Astrocyte (in vitro differentiated cells and primary cell): ENCODE measurements at regions not wholly inside any gene's neighbourhood (a gene's known extent, or its start where the extent isn't known, plus 50 kb on each side); places are given as distances from the start of the nearest gene placed in this dataset.
"Not testable (repeated sequence)": the region's sequence is repeated elsewhere in the genome, so short reads cannot be mapped to it uniquely, and the experiment has no call there.

Source experiments
- DNase-seq: peaks from one replicate; pipeline ENCODE4 v3.0.0-alpha.2; 2010; ENCODE audit warnings: low read depth
- FAIRE-seq: peaks from 2 replicates; lab custom pipeline; 2011; peaks lifted over from hg19 to GRCh38; lab: Jason Lieb, UNC
- H2AFZ ChIP-seq: 2 replicates; pipeline ENCODE4 v1.6.0; 2012; ENCODE audit warnings: low read depth, low read length, inconsistent platforms
- H3K27ac ChIP-seq: 2 replicates; pipeline ENCODE4 v1.5.1; 2011; ENCODE audit warnings: low read depth, low read length, inconsistent platforms
- H3K27me3 ChIP-seq: 2 replicates; pipeline ENCODE4 v1.6.0; 2011; ENCODE audit warnings: low read length, inconsistent platforms; ENCODE audit not compliant: insufficient read depth
- H3K36me3 ChIP-seq: 2 replicates; pipeline ENCODE4 v1.5.1; 2011; ENCODE audit warnings: low read length, inconsistent platforms; ENCODE audit not compliant: insufficient read depth
- H3K4me1 ChIP-seq: 2 replicates; pipeline ENCODE4 v1.5.1; 2011; ENCODE audit warnings: low read length, inconsistent platforms; ENCODE audit not compliant: insufficient read depth
- H3K4me2 ChIP-seq: 2 replicates; pipeline ENCODE4 v1.6.0; 2012; ENCODE audit warnings: low read length, inconsistent platforms
- H3K4me3 ChIP-seq: 2 replicates; pipeline ENCODE4 v1.5.1; 2011; ENCODE audit warnings: low read depth, mild to moderate bottlenecking, low read length, inconsistent platforms; ENCODE audit not compliant: insufficient read depth
- H3K79me2 ChIP-seq: 2 replicates; pipeline ENCODE4 v1.6.0; 2012; ENCODE audit warnings: mild to moderate bottlenecking, low read length, inconsistent platforms; ENCODE audit not compliant: insufficient read depth
- H3K9ac ChIP-seq: 2 replicates; pipeline ENCODE4 v1.6.0; 2012; ENCODE audit warnings: mild to moderate bottlenecking, low read length, inconsistent platforms
- H3K9me3 ChIP-seq: 2 replicates; pipeline ENCODE4 v1.5.1; 2012; ENCODE audit warnings: low read depth, mild to moderate bottlenecking, low read length, inconsistent platforms; ENCODE audit not compliant: insufficient read depth
- H4K20me1 ChIP-seq: 2 replicates; pipeline ENCODE4 v1.6.0; 2012; ENCODE audit warnings: low read length, inconsistent platforms; ENCODE audit not compliant: insufficient read depth
- H3K27ac Mint-ChIP-seq: one replicate; pipeline ENCODE4 v1.8.0; 2021; ENCODE audit warnings: mild to moderate bottlenecking, mixed read lengths; ENCODE audit not compliant: unreplicated experiment
- H3K27me3 Mint-ChIP-seq: one replicate; pipeline ENCODE4 v1.8.0; 2021; ENCODE audit warnings: low read depth, mixed read lengths; ENCODE audit not compliant: unreplicated experiment
- H3K36me3 Mint-ChIP-seq: one replicate; pipeline ENCODE4 v1.8.0; 2021; ENCODE audit warnings: low read depth, mixed read lengths; ENCODE audit not compliant: unreplicated experiment
- H3K4me1 Mint-ChIP-seq: one replicate; pipeline ENCODE4 v1.8.0; 2021; ENCODE audit warnings: low read depth, mixed read lengths; ENCODE audit not compliant: unreplicated experiment
- H3K4me3 Mint-ChIP-seq: one replicate; pipeline ENCODE4 v1.8.0; 2021; ENCODE audit warnings: mild to moderate bottlenecking, moderate library complexity, mixed read lengths; ENCODE audit not compliant: unreplicated experiment
- H3K9me3 Mint-ChIP-seq: one replicate; pipeline ENCODE4 v1.8.0; 2021; ENCODE audit warnings: mild to moderate bottlenecking, mixed read lengths; ENCODE audit not compliant: unreplicated experiment
- CTCF ChIP-seq: IDR thresholded peaks from 2 replicates; pipeline ENCODE4 v1.5.1; 2011; ENCODE audit warnings: low read depth, mild to moderate bottlenecking, inconsistent platforms, low read length, moderate library complexity; ENCODE audit not compliant: insufficient read depth
- EZH2 ChIP-seq: IDR thresholded peaks from 2 replicates; pipeline ENCODE4 v1.6.1; 2012; ENCODE audit warnings: mild to moderate bottlenecking, low read length, inconsistent platforms; ENCODE audit not compliant: insufficient read depth

DNA sequence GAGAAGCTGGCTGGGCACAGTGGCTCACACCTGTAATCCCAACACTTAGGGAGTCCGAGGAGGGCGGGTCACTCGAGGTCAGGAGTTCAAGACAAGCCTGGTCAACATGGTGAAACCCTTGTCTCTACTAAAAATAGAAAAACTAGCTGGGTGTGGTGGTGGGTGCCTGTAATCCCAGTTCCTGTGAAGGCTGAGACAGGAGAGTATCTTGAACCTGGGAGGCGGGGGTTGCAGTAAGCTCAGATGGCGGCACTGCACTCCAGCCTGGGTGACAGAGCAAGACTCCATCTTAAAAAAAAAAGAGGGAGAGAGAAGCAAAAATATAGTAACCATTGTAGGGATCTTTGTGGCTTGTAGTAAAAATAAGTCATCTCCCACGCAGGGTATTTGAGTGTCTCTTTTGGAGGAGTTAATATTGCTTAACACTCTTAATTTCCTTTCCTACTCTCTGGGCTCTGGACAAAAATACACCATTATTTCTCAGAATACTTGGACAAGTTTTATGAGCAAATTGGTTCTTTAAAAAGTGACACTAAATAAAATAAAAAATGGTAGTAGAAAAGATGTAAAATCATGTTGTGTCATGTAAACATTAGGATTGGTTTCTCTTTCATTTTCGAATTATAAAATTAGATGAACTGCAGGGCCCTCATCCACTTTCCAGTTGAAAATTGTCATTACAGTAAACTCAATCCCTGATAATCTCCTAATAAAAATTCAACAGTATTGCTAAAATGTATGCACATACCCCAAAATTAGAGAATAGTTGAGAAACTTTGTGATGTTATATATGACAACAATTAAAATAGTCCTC is 61.1 kb upstream of the C12orf71 start:
- no peaks in the 10 kb centered on the region for H3K79me2 ChIP-seq
- no peaks in the 10 kb centered on the region for H3K4me1 ChIP-seq
- H3K9ac ChIP-seq: no peak overlapping the region
- no peak overlapping the region for H2AFZ ChIP-seq
- Mint-ChIP-seq H3K36me3 (no peaks in the 10 kb centered on the region), H3K9me3 (no peaks in the 10 kb centered on the region), H3K27ac (peak overlapping the region; percentile 79), H3K4me3 (no peak overlapping the region), H3K27me3 (no peaks in the 10 kb centered on the region), H3K4me1 (peaks cover 7% of the 10 kb centered on the region)
- no peak for TF ChIP-seq CTCF
- TF ChIP-seq EZH2: no peak
- no peaks in the 10 kb centered on the region for H3K27me3 ChIP-seq
- no peaks in the 10 kb centered on the region for H4K20me1 ChIP-seq
- FAIRE-seq (no peak), DNase-seq (no peak)
- peak overlapping the region; percentile 3 for H3K4me2 ChIP-seq
- no peak overlapping the region for H3K4me3 ChIP-seq
- no peaks in the 10 kb centered on the region for H3K36me3 ChIP-seq
- no peaks in the 10 kb centered on the region for H3K9me3 ChIP-seq
- no peak overlapping the region for H3K27ac ChIP-seq

DNA sequence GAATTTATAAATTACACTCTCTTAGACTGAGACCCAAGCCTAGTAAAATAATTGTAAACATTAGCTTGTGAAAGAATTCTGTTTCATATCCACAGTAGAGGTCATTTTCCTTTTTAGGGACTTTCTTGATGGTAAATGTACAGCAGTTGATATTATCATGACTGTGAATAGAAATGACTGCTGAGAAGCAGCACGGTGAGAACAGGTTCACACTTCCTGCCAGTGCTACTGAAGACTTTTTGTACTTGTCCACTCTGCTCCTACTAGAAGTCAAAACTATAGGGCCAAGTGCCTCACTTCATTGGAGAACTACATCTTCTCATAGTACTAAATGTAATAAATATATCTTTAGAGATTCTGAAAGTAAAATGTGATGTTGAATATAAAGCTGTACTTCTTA is 63.3 kb upstream of the C12orf71 start:
- not testable (repeated sequence) for H3K36me3 ChIP-seq, H3K9me3 ChIP-seq, H3K4me1 Mint-ChIP-seq, H3K36me3 Mint-ChIP-seq, FAIRE-seq, H2AFZ ChIP-seq, H3K4me2 ChIP-seq, H3K9ac ChIP-seq, H3K4me1 ChIP-seq, H3K27ac Mint-ChIP-seq, H3K27me3 ChIP-seq, H4K20me1 ChIP-seq, DNase-seq, H3K4me3 Mint-ChIP-seq, H3K9me3 Mint-ChIP-seq, H3K4me3 ChIP-seq, H3K27ac ChIP-seq, H3K27me3 Mint-ChIP-seq, H3K79me2 ChIP-seq

- Histone ChIP-seq H3K27me3 (no peaks in the 10 kb centered on the region), H3K4me3 (no peak overlapping the region), H2AFZ (no peak overlapping the region), H3K4me2 (no peak overlapping the region), H4K20me1 (no peaks in the 10 kb centered on the region), H3K36me3 (no peaks in the 10 kb centered on the region), H3K9me3 (no peaks in the 10 kb centered on the region), H3K4me1 (no peaks in the 10 kb centered on the region), H3K79me2 (no peaks in the 10 kb centered on the region), H3K9ac (no peak overlapping the region), H3K27ac (no peak overlapping the region)
- Mint-ChIP-seq H3K4me3 (no peak overlapping the region), H3K27me3 (no peaks in the 10 kb centered on the region), H3K27ac (no peak overlapping the region), H3K9me3 (no peaks in the 10 kb centered on the region), H3K36me3 (no peaks in the 10 kb centered on the region), H3K4me1 (peaks cover 4% of the 10 kb centered on the region)
- TF ChIP-seq EZH2 (no peak), CTCF (no peak)
- no peak for DNase-seq
- FAIRE-seq: no peak
Measured at GRCh38 chr12:27148373-27148772, 66.0 kb upstream of the C12orf71 start.
